Fibroblast of lung (primary cell): ENCODE measurements at regions not wholly inside any gene's neighbourhood (a gene's known extent, or its start where the extent isn't known, plus 50 kb on each side); places are given as distances from the start of the nearest gene placed in this dataset.

ENCODE experiments used
- DNase-seq, 2 donors: peaks; one replicate each; pipeline versions ENCODE4 v3.0.0 to v3.0.0-alpha.2; 2010; ENCODE audit warnings: low read depth in 2 of 2
- H2AFZ ChIP-seq: 2 replicates; pipeline ENCODE4 v1.5.1; 2012; ENCODE audit warnings: low read length, control low read depth, inconsistent platforms
- H3K27ac ChIP-seq: 2 replicates; pipeline ENCODE4 v1.5.1; 2011; ENCODE audit warnings: low read length, control low read depth; ENCODE audit not compliant: insufficient read depth
- H3K27me3 ChIP-seq: 2 replicates; pipeline ENCODE4 v1.5.1; 2011; ENCODE audit warnings: mild to moderate bottlenecking, low read length; ENCODE audit not compliant: control insufficient read depth, insufficient read depth
- H3K36me3 ChIP-seq: 2 replicates; pipeline ENCODE4 v1.5.1; 2011; ENCODE audit warnings: low read length; ENCODE audit not compliant: control insufficient read depth, insufficient read depth
- H3K4me1 ChIP-seq: 2 replicates; pipeline ENCODE4 v1.5.1; 2011; ENCODE audit warnings: low read length; ENCODE audit not compliant: control insufficient read depth, insufficient read depth; ENCODE audit errors: extremely low read depth
- H3K4me2 ChIP-seq: 2 replicates; pipeline ENCODE4 v1.5.1; 2011; ENCODE audit warnings: low read length, control low read depth; ENCODE audit not compliant: insufficient read depth; ENCODE audit errors: extremely low read depth
- H3K4me3 ChIP-seq, 4 experiments: fragments of 200-600 bp in 1 of 4; sonication (generic) in 1 of 4; replicated peaks in 1 of 4; 2 replicates each; pipeline ENCODE4 v1.5.1; 2011 to 2016; ENCODE audit warnings: low read length in 4 of 4, low read depth in 3 of 4, mild to moderate bottlenecking in 3 of 4, control low read depth in 2 of 4, inconsistent platforms in 1 of 4, mixed read lengths in 1 of 4; ENCODE audit not compliant: insufficient read depth in 1 of 4; ENCODE audit errors: control extremely low read depth in 1 of 4
- H3K79me2 ChIP-seq: 2 replicates; pipeline ENCODE4 v1.5.1; 2012; ENCODE audit warnings: mild to moderate bottlenecking, low read length, inconsistent platforms; ENCODE audit not compliant: control insufficient read depth, insufficient read depth
- H3K9ac ChIP-seq: 2 replicates; pipeline ENCODE4 v1.5.1; 2011; ENCODE audit warnings: mild to moderate bottlenecking, low read length, control low read depth; ENCODE audit not compliant: insufficient read depth
- H3K9me3 ChIP-seq: 2 replicates; pipeline ENCODE4 v1.5.1; 2012; ENCODE audit warnings: low read depth, low read length; ENCODE audit not compliant: control insufficient read depth, insufficient read depth
- H4K20me1 ChIP-seq: 2 replicates; pipeline ENCODE4 v1.5.1; 2011; ENCODE audit warnings: low read length; ENCODE audit not compliant: control insufficient read depth, insufficient read depth; ENCODE audit errors: extremely low read depth
- CTCF ChIP-seq, 2 donors: IDR thresholded peaks in 1 of 2; conservative IDR thresholded peaks in 1 of 2; 1 replicate in 1 of 2; 2 replicates in 1 of 2; pipeline ENCODE4 v1.5.1; 2011 to 2012; ENCODE audit warnings: low read length in 2 of 2, control low read depth in 1 of 2, inconsistent platforms in 1 of 2, low read depth in 1 of 2, mild to moderate bottlenecking in 1 of 2
- EZH2 ChIP-seq: IDR thresholded peaks from 2 replicates; pipeline ENCODE4 v1.5.1; 2012; ENCODE audit warnings: low read length, control low read depth, mild to moderate bottlenecking; ENCODE audit errors: missing control alignments

GRCh38 chr2:12107321-12107720, 360.9 kb downstream of the LPIN1 start:
- H3K4me1 ChIP-seq, result peaks cover 9% of the 10 kb centered on the region

GRCh38 chr2:12107939-12108338, 361.5 kb downstream of the LPIN1 start:
- no peaks in the 10 kb centered on the region for H3K9me3 ChIP-seq
- H2AFZ ChIP-seq, result no peak overlapping the region
- no peak overlapping the region for H3K9ac ChIP-seq
- no peaks in the 10 kb centered on the region for H3K27me3 ChIP-seq
- peak; percentile 20 to 74 for DNase-seq
- peaks cover 9% of the 10 kb centered on the region for H3K4me1 ChIP-seq
- TF ChIP-seq CTCF (conservative IDR thresholded peaks at IDR 0.05 in 1 of 2, IDR thresholded peaks at IDR 0.05 in 1 of 2; ENCODE audit: low read depth in 1 of 2, low read length in 2 of 2) (no peak), EZH2 (no peak)
- no peaks in the 10 kb centered on the region for H4K20me1 ChIP-seq
- no peaks in the 10 kb centered on the region for H3K79me2 ChIP-seq
- no peak overlapping the region for H3K4me2 ChIP-seq
- H3K36me3 ChIP-seq, result no peaks in the 10 kb centered on the region
- no peak overlapping the region for H3K4me3 ChIP-seq
- H3K27ac ChIP-seq, result no peak overlapping the region

More at GRCh38 chr2:12107321-12107720, 360.9 kb downstream of the LPIN1 start:
- Histone ChIP-seq H3K79me2 (no peaks in the 10 kb centered on the region), H3K4me3 (no peak overlapping the region), H2AFZ (no peak overlapping the region), H3K27me3 (no peaks in the 10 kb centered on the region), H3K36me3 (no peaks in the 10 kb centered on the region), H4K20me1 (no peaks in the 10 kb centered on the region), H3K4me2 (no peak overlapping the region), H3K9me3 (no peaks in the 10 kb centered on the region), H3K9ac (no peak overlapping the region), H3K27ac (no peak overlapping the region)
- TF ChIP-seq EZH2 (no peak), CTCF (conservative IDR thresholded peaks at IDR 0.05 in 1 of 2, IDR thresholded peaks at IDR 0.05 in 1 of 2; ENCODE audit: low read depth in 1 of 2, low read length in 2 of 2) (no peak)
- DNase-seq, result no peak

GRCh38 chr2:12109363-12110017, 363.1 kb downstream of the LPIN1 start:
- Histone ChIP-seq H3K79me2 (no peaks in the 10 kb centered on the region), H3K27ac (no peak overlapping the region), H3K27me3 (no peaks in the 10 kb centered on the region), H3K4me2 (no peak overlapping the region), H3K4me3 (no peak overlapping the region), H3K9ac (no peak overlapping the region), H3K4me1 (peaks cover 9% of the 10 kb centered on the region), H3K36me3 (no peaks in the 10 kb centered on the region), H3K9me3 (no peaks in the 10 kb centered on the region), H2AFZ (no peak overlapping the region), H4K20me1 (no peaks in the 10 kb centered on the region)
- no peak for TF ChIP-seq EZH2
- no peak for TF ChIP-seq CTCF (conservative IDR thresholded peaks at IDR 0.05 in 1 of 2, IDR thresholded peaks at IDR 0.05 in 1 of 2; ENCODE audit: low read depth in 1 of 2, low read length in 2 of 2)
- no peak for DNase-seq
